ENCODE measurements at regions not wholly inside any gene's neighbourhood (a gene's known extent, or its start where the extent isn't known, plus 50 kb on each side); places are given as distances from the start of the nearest gene placed in this dataset.

DNA sequence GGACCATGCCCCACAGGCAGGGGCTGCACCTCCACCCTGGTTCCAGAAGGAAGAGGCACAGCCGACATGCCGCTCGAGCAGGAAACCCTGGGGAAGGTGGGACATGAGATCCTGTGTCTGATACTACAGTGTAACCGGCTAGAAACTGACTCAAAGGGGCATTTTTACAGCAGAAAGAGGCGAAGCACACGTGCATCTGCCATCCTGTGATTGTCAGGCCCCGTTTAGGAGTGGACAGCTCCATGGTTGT is 62.7 kb downstream of the SIK1 start:
- no peak for DNase-seq

DNA sequence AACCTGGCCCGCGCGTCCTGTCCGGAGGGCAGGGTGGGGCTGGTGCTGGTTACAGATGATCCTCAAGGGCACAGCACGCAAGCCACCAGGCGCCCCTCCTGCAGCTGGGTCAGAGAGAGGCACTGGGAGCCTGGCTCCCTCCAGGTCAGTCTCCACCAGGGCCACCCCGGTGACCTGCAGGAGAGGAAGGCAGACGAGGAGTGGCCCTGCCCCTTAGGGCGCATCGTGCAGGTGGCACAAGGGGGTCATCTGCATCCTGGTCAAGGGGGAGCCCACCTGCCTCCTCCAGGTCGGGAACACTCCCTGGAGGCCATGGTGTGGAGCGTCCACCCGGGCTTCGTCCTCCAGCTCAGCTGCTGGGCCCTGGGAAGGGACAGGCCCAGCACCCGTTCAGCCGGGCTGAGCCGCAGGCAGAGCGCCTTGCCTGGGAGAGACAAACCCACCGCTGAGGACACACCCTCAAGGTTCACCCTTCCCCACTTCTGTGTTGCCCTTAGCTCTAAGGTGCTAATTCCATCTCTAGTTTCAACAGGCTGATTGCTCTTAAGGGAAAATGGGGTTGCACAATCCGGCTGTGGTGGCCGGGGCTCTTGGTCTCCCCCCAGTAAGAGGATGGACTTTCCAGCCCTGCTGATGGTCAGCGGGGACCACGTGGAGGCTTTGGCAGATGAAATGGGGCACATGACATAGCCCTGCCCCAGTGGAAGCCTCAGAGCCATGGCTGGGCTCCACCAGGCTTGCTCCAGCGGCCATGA is 63.2 kb downstream of the SIK1 start:
- DNase-seq: no peak

DNA sequence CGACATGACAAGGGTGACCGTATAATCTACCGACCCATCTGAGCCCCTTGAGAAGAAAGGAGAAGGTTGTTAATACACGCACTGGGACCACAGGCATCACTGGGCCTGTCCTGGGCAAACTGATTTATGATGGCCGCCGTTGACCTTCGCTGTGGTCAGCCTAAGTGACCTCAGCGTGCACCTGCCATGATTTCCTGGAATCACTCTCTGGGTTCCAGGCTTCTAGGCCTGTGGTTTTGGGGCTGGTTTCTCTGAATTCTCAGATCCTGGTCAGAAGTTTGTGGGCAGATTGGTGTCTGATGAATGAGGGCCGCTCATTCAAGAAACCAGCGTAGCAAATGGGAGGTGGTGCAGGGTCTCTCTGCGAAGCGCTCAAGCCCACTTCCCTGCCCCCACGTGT is 64.0 kb downstream of the SIK1 start:
- DNase-seq: no peak

DNA sequence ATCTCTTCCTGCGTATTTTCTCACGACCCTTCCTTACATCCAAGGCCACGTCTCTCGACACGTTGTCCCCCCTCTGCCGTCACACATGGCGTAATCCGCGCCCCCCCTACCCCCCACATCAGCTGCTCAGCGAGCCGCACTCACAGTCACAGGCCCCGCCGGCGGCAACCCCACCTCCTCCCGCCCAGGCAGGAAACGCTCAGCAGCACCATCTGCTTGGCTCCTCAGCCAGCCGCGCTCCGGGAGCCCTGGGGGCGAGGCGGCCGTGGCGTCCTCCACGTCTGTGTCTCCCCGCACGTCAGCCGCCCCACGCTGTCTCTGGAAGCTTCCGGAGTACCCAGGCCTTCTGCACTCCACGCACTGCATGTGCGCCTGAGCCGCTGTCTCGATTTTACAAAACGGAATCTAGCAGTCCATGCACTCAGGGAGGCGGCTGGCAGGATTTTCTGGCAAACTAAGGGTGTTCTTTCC is 64.6 kb downstream of the SIK1 start:
- DNase-seq: peak in 29 of 51 donors; percentile 9 to 77 (median 42)

DNA sequence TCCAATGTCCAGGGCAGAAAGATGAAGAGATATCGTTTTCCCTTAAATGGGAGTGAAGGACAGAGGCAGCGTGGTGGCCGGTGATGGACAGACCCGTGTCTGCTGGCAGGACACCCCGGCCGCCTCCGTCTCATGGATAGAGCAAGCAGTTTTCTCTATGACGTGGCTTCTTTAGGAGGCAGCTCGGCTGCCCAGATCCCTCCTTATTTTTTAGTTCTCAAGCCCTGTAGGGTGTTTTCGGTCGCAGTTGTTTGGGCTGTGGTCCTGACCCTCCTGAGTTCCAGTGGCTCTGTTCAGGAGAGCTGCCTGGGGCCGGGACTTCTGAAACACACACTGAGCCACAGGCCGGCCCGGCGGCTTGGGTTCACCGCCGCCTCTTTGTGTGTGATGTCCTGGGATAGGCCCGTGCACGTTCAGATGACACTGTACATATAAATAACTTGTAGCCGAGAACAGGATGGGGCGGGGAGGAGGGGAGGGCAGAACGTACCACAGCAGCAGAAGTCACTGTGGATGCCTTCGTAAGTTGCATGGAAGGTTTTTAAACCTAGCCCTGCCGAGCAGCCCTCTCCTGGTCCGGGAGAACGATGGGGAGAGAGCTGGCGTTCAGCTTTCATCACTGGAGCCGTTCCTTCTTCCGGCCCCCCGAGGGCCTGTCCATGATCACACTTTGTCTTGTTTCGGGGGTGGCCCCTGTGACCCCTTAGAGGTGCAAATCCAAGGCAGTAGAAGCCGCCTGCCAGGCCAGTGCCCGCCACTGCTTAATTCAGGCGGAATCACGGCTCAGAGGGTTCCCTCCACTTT is 65.2 kb downstream of the SIK1 start:
- DNase-seq: no peak

DNA sequence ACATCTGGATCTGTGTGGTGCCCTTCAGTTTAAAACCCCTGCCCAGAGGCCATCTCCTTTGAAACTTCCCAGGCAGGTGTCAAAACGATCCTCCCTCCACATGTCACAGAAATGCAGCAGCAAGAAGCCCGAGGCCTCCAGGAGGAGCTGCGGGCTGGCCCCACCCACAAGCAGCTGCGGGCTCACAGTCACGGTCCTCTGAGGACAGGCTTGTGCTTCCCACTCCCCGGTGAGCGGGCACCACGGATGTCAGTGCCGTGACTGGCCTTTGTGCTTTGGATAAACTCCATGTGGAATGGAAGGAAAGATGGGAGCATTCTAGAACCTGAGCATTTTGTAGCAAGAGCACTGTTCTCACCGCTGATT is 65.8 kb downstream of the SIK1 start:
- DNase-seq: no peak

DNA sequence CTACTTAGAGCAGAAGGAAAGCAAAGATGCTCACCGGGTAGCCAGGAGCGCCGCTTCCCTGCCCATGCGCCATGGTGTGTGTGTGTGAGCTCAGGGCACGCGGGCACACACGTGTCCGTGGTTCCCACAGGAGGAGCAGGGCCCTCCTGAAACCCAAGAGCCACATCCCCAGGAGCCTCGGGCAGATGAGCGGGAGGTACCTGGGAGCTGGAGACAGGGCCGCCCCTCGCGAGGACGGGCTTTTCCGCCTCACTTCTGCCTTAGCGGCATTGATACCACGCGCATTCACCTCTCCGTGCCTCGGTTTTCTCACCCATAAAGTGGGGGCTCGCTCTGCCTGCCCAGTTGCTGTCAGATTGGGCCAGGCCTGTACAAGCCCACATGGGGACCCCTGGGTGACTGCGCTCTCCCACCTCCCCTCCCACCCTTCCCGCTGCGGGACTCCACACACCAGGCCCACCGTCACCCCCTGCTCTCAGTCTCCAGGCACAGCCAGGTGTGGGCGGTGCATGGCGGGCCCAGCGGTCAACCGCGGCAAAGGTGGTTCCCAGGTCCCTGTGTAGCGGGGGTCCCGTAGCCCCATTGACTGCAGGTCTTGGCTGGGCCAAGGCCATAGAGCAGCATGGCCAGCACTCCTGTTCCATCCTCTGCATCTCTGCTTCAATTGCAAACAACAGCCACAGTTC is 66.3 kb downstream of the SIK1 start:
- no peak for DNase-seq

DNA sequence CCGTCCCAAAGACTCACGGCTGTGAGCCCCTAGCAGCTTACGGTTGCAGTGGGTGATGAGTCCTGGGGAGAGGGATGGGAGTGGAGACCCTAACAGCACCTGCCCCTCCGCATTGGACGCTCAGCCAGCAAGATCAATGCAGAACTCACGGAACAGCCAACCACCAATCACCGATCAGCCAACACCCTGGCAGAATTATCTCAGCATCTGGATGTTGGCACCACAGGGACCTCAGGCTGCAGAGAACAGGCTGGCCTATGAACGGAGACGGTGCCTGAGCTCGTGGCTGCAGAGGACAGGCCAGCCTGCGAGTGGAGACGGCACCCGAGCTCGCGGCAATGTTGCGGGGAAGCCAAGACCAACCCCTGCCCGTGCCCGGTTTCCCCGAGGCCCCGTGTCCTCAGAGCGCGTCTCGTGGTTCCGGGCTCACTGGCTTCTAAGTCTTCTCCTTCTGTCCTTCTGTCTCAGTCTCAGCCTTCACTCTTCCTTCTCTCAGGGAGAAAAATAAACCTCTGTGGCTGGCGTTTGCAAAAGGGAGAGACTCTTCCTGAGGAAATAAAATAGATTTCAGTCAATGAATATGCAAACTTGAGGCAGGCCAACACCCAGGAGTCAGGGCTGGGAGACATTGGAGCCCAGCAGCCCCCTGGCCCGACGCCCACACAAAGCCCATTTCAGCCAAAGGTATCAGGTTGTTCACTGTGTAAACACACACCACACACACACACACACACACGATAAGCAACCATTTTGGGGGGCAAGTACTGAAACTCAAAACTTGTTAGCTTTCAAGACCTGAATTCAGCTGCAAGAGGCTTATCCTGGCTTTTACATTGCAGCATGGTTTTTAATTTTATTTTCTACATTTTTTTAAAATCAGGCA is 67.8 kb downstream of the SIK1 start:
- DNase-seq: no peak

DNA sequence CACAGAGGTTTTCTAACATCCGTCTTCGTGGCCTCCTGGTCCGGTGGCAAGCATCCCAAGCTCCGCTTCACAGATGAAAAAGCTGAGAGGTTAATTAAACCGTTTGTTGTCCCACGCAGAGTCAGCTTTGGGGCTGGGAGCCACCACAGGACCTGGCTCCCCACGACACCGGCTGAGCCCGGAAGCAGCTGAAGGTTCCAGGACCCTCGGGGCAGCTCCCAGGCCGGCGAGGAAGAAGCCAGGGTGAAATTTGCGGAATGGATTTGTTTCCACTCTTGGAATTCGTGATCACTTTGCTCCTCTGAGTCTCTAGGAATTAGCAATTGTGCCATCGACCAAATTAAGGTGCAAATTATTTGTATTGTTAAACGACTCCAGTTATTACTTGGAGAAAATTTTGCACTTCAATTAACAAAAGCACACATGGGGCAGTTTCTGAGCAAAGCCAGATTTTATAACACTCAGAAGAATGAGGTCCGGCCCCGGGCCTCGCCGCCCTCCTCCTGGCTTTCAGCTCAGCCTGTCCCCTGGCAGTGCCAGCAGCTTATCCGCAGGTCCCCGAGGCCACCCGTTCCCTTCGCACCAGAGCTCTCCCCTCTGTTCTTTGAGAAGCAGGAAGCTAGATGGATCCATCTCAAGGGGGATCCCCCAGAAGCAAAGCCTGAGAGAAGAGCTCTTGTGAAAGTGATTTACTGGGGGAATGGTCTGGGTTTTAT is 69.1 kb downstream of the SIK1 start:
- DNase-seq: no peak

DNA sequence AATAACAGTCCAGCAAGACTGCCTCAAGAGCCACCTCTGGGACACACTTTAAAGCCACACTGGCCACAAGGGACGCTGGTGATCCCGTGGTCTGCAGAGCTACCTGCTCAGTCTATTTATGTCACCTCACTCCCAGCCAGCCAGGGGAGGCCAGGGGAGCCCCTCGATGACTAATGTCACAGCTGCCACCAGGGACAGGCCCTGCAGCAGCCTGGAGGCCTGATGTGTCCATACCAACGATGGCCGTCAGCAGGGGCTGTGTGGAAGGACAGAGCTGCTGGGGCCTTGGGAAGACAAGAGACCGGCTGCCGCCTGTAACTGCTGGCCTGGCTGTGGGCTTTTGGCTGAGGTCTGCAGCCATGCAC is 71.0 kb downstream of the SIK1 start:
- DNase-seq: no peak

DNA sequence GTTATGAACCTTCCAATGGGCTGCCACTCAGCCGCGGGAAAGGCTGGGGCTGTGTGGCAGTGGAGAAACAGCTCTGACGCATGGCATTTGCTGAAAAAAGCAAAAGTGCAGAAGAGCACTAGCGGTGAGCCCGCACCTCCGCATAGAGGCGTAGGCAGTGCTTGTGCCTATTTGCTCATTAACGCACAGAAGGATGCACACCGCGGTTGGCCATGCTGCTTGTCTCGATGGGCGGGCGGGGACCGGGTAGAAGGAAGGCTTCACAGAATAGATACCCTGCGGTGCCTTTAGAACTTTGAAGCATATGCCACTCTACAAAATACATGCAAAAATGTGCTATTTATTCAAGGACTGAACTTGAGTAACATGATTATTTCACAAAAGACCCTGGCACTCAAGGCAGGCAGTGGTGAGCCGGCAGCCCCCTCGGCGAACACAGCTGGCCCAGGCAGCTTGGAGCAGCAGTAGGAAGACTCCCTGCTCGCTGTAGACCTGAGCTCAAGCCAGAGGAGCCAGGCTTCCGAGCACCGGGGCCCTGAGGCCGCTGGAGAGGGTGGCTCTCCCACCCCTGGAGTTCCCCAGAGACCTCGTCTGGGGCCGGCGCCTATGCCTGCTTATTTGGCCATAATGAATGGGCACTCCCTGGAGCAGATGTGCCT is 71.5 kb downstream of the SIK1 start:
- peak in 2 of 51 donors; percentile 31 to 38 for DNase-seq

DNA sequence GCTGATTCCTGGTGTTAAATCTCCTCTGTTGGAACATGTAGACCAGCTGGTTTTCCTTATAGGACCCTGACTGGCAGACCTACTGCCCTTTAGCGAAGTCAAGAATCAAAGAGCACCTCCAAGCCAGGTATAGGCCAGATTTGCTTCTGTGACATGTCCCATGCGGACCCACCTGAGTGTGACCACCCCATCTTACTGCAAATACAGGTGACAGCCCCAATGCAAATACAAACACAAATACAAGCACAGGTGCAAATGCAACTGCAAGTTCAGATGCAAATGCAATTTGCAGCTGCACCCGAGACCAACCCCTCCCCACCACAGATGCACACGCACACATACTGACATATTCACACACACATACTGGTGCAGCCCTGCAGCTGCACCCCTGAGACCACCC is 72.3 kb downstream of the SIK1 start:
- no peak for DNase-seq

DNA sequence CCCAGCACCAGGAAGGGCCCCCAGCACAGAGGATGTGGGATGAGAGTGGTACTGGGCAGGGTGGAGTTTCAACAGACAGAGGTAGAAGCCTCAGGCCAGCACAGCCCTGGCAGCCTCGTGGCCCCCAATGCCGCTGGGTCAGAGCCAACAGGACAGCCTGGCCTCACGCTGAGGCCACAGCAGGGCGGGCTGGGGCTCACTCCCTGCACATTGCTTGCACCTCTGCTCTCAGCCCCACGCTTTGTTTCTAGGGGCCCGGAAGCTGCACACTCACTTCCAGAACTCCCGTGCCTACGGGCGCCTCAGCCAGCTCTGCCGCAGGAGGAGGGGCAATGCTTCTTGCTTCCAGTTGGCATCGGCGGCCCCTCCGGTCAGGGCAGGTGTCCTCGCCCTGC is 72.9 kb downstream of the SIK1 start:
- no peak for DNase-seq

DNA sequence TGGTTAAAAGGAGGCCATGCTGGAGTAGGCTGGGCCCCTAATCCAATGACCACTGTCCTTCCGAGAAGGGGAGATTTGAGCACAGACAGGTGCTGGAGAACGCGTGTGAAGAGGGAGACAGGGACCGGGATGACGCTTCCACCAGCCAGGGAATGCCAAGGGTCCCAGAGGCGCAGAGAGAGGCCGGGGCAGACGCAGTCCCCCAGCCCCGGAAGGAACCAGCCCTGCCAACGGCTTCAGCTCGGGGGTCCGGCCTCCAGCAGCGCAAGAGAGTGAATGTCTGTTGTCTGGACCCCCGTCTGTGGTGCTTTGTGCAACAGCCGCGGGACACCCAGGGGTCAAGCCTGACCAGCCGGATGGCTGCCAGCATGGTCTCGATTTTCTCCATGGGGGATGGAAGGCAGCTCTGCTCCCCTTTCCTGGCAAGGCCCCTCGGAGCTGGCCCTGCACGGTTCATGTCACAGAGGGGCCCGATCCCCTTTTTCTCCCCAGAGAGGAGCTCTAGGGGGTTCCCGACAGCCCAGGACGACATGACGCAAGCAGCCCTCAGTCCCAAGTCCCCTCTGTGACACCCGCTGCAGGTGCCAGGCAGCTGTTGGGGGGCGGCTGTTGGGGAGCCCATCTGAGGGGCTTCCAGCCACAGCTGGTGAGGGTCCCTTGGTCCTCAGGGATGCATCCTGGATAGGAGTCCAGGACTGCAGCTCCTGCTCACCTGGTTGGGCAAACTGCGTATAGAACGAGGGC is 73.5 kb downstream of the SIK1 start:
- no peak for DNase-seq

DNA sequence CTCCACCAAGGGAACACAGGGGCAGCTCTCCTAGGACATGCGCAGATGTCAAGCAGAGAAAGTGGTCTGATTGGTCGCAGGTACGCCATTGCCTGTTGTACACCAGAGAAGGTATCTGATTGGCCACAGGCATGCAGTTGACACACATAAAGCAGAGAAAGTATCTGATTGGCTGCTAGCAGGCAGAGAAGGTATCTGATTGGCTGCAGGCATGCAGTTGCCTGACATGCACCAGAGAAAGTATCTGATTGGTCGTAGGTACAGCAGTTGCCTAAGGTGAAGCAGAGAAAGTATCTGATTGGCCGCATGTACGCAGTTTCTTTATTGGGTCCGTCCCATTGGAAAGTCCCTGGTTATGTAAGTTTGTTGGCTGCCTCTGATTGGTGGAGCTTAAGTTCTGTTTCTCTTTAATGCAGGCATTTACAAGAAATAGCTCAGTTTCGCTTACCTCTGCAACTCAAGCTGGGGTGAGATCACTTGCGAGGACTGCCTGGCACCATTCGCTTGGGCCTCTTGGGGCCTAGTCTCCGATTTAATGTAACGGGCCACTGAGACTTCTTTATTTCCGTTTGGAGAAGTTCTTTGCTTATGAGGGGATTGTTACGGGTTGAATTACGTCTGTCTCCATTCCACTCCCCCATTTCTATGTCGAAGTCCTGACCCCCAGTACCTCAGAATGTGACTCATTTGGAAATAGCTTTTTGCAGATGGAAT is 74.2 kb downstream of the SIK1 start:
- DNase-seq: no peak

DNA sequence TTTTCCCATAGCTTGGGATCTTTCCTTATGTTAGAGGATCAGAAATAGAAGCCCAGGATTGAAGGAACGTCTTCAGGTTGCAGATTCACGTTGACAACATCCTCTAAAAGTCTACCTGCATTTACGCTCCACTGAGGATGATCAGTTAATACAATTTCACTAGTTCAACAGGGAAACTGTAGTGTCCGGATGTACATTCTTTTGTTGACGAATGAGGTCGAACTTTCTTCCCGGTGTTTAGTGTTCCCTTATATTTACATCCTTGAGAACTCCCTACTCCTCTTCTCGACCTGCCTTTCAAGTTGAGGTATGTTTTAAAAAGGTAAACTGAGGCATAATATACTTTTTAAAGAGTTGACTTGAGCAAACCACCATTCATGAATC is 74.8 kb downstream of the SIK1 start:
- DNase-seq: no peak

DNA sequence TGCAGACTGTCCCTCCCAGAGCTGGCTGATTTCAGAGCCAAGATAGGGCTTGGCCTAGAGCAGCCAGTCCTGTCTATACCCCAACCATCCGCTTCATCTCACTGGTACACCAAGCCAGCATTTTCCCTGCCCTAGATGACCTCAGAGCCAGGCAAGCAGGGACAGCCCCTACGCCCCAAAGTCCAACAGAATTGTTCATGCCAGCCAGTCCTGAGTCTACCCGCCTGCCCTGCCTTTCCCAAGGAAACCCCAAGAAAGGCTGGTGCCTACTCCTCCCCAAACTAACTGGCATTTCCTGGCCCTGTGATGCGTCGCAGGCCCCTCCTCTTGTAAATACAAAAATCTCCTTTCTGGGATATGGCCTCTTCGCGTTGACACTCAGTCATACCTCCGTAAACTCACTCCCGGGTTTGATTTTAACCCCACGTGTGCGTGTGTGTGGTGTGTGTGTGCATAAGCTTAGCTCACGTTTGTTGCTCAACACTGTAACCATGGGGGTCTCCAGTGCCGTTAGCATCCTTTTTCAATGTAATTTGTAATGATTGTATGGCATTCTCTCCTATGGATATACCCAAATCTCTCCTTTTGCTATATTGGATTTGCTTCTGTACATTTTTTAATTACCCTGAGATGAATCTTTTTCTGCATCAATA is 75.3 kb downstream of the SIK1 start:
- no peak for DNase-seq

DNA sequence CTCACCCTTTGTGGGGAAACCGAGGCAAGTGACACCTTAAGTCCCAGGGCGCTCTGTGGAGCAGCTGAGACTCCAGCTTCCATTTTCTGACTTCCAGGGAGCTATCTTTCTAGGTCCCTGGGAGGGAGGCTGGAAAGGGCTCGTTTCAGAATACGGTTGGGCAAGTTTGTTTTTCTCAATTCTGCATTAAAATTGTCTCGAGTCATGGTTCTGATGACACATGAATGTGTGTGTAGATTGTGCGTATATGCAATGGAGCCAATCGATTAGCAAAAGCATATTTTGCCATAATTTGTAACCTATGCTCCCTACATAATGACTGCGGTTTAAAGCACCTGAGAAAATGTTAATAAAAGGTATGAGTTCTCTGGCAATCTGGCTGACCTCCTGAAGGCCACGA is 77.3 kb downstream of the SIK1 start:
- DNase-seq: no peak

DNA sequence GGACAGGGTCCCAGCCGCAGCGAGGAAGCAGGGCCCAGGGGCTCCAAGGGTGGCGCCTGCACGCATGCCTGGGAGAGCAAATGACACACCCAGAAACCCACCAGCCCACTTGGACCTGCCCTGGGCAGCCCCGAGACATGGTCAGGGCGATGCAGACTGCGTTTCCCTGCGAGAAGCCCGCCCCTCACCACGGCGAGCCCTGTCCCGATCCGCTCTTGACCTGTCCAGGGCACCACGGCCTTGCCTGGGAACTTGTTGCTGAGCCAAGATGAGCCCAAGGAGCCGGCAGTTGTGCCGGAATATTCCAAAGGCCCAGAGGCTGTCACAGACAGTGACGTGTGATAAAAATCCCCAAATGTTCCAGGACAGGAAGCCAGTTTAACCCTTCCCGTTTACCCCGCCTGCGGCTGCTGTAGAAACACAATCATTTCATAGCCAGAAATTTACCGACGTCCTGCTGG is 78.1 kb downstream of the SIK1 start:
- DNase-seq: no peak
